Stimulated activated naive CD8-positive, alpha-beta T cell treated with anti-CD3 and anti-CD28 coated beads, Interleukin-15, Interleukin-2, amounts not matched to agents 100 ng/mL and 50 ng/mL, for 24 hours (primary cell): ENCODE measurements at regions not wholly inside any gene's neighbourhood (a gene's known extent, or its start where the extent isn't known, plus 50 kb on each side); places are given as distances from the start of the nearest gene placed in this dataset.
"Not testable (repeated sequence)": the region's sequence is repeated elsewhere in the genome, so short reads cannot be mapped to it uniquely, and the experiment has no call there.

Source experiments
- H3K27ac Mint-ChIP-seq: one replicate; pipeline ENCODE4 v1.8.0; 2021; ENCODE audit warnings: mild to moderate bottlenecking, mixed read lengths
- H3K27me3 Mint-ChIP-seq: one replicate; pipeline ENCODE4 v1.8.0; 2021; ENCODE audit warnings: mixed read lengths
- H3K36me3 Mint-ChIP-seq: one replicate; pipeline ENCODE4 v1.8.0; 2021; ENCODE audit warnings: low read depth, mixed read lengths
- H3K4me1 Mint-ChIP-seq: one replicate; pipeline ENCODE4 v1.8.0; 2021; ENCODE audit warnings: low read depth, mixed read lengths
- H3K4me3 Mint-ChIP-seq: one replicate; pipeline ENCODE4 v1.8.0; 2021; ENCODE audit warnings: mild to moderate bottlenecking, mixed read lengths
- H3K9me3 Mint-ChIP-seq: one replicate; pipeline ENCODE4 v1.8.0; 2021; ENCODE audit warnings: mixed read lengths

DNA sequence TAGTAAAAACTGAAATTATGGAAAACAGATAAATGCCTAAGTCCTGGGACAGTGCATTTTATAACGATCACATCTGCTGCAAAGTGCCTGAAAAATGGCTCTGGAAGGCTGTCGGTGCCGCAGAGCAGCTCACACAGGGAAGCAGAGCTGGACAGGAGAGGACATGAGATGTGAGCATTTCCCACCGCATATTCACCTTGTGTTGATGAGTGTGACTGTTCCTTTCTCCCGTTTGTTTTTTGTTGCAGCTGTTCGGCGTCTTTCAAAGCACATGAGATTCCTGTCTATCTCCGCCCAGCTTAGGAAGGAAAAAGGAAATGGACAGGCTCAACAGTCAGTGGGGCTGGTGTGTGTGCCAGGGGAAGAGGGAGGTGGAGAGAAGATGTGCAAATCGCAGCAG lies 164.9 kb upstream of the SEMA6A start:
- H3K36me3 Mint-ChIP-seq = no peaks in the 10 kb centered on the region
- H3K4me3 Mint-ChIP-seq = no peak overlapping the region
- H3K27me3 Mint-ChIP-seq = peaks cover 6% of the 10 kb centered on the region
- no peak overlapping the region for H3K27ac Mint-ChIP-seq
- peaks cover 12% of the 10 kb centered on the region for H3K9me3 Mint-ChIP-seq
- H3K4me1 Mint-ChIP-seq = no peaks in the 10 kb centered on the region

DNA sequence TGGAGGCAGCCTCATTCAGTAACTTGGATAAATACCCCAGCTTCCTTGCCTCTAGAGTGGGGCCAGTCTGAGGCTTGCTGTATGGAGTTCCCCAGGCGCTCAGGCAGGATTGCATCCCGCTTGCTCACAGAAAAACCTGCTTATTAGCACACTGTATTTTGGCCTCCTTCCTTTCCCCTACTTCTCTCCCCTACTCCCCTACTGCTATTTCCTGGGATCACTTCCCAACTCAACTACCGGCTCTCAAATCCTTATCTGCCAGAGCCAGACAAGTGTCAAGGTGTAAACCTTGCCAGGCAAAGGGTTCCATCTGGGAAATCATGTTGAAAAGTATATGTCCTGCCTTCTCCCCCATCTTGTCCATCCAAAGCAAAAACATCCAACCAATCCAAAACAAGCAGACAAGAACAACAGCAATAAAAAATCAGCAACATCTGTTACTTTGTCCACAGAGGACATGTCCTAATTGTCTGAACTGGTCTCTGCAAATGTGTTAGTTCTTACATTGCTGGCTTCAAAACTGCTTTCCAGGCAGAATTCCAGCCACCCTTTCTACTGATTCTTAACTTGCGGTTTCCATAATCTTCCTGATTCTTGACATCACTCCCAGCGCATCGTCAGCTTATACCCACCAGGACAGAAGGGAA lies 164.1 kb upstream of the SEMA6A start:
- Mint-ChIP-seq H3K4me1 (no peaks in the 10 kb centered on the region), H3K4me3 (no peak overlapping the region), H3K27me3 (peaks cover 6% of the 10 kb centered on the region), H3K27ac (no peak overlapping the region), H3K9me3 (peaks cover 4% of the 10 kb centered on the region), H3K36me3 (no peaks in the 10 kb centered on the region)

GRCh38 chr5:116738239-116738614 lies 163.6 kb upstream of the SEMA6A start:
- Mint-ChIP-seq H3K36me3 (no peaks in the 10 kb centered on the region), H3K9me3 (no peaks in the 10 kb centered on the region), H3K4me1 (no peaks in the 10 kb centered on the region), H3K27ac (no peak overlapping the region), H3K27me3 (peaks cover 6% of the 10 kb centered on the region), H3K4me3 (no peak overlapping the region)

DNA sequence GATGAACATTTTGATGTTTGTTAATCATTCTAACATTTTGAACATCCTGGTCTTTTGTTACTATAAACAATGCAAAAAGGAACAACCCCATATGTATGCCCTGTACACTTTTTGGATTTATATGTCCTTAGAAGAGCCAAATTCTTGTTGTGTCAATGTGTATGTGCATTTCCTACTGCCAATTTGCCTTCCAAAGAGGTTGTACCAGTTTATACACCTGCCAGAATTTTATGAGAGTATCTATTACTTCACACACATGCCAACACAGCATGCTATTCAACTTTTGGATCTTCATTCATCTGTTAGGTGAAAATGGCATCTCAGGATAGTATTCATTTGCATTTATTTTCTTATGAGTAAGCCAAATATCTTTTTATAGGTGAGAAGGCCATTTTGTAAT lies 162.0 kb upstream of the SEMA6A start:
- Mint-ChIP-seq H3K9me3 (no peaks in the 10 kb centered on the region), H3K27me3 (peaks cover 6% of the 10 kb centered on the region), H3K4me3 (no peak overlapping the region), H3K27ac (no peak overlapping the region), H3K36me3 (no peaks in the 10 kb centered on the region), H3K4me1 (no peaks in the 10 kb centered on the region)

DNA sequence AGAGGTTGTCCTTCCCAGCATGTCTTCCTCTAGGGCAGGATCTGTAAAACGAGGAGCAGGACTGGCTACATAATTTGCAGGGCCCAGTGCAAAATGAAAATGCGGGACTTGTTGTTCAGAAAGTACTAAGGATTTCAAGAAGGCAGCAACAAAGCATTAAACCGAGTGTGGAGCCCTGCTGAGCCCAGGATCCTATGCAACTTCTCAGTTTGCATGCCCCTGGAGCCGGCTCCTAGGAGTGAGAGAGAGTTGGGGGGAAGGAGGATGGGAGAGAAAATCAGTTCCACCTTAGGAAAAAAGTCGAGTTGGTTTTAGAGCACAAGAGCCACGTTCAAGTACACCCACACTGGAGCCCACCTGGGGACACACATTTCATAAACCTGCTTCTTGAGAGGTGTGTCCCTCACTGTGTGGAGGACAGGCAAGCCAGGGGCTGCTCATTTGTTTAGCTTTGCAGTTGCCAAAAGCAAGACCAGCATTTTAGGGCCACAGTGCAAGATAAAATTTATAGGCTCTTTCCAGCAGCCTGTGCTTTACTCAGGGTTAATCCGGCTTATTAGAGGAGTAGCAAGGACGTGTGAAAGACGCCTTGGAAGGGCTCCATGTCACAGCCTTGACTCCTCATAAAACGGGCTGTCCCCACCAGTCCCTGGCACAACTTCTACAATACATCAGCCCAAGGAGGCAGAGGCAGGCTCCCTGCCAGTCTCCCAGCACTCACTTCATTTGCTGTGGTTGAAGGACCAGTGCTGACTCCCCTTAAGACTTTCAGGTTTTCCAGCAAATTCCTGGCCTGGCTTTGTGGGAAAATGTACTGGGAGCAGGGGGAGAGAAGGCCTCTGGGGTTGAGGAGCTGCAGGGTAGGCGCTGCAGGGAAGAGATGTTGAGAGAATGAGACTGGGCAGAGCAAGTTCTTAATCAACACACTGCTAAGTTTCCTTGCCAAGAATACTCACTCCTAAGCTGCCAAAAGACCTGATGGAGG lies 159.7 kb upstream of the SEMA6A start:
- Mint-ChIP-seq H3K36me3 (no peaks in the 10 kb centered on the region), H3K4me1 (no peaks in the 10 kb centered on the region), H3K9me3 (no peaks in the 10 kb centered on the region), H3K27ac (no peak overlapping the region), H3K27me3 (peaks cover 6% of the 10 kb centered on the region), H3K4me3 (no peak overlapping the region)

DNA sequence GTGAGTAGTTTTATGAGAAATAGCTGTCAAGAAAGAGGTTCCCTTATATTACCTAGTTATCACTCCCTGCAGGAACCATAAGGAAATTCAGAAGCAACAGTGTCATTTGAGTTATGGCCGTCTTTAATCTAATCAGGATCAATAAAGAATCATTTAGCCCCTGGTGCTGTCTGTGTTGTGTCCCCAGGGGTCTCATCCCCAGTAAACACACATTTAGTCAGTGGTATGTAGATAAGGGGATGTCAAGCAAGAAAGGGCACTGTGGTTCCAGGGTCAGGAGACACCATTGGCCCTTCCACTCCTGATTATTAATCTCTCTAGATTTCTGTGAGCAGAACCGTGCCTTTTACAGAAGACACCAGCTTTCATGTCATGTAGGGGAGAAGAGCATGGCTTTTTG lies 158.0 kb upstream of the SEMA6A start:
- Mint-ChIP-seq H3K4me3 (no peak overlapping the region), H3K4me1 (no peaks in the 10 kb centered on the region), H3K27me3 (no peaks in the 10 kb centered on the region), H3K27ac (no peak overlapping the region), H3K36me3 (no peaks in the 10 kb centered on the region), H3K9me3 (no peaks in the 10 kb centered on the region)

GRCh38 chr5:116731432-116731831 lies 156.8 kb upstream of the SEMA6A start:
- H3K4me1 Mint-ChIP-seq = no peaks in the 10 kb centered on the region
- peaks cover 4% of the 10 kb centered on the region for H3K27me3 Mint-ChIP-seq
- H3K9me3 Mint-ChIP-seq = no peaks in the 10 kb centered on the region
- no peak overlapping the region for H3K4me3 Mint-ChIP-seq
- no peaks in the 10 kb centered on the region for H3K36me3 Mint-ChIP-seq
- no peak overlapping the region for H3K27ac Mint-ChIP-seq

DNA sequence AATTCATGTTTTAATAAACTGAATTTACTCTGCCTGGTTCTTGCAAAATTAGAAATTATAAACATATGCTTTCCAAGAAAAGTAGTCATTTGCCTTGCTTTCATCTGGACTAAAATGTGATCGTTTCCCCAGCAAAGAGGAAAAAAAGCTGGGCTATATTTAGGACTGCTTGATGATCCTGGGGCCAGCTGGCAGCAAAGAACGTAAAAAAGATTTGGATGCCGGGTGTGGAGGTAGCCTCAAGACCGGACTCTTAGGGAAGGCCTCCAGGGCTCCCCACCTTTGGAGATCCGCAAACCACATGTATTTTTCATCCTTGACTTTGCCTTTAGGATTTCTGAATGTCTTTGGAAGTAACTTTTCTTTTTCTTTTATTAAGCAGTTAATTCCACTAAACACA lies 156.1 kb upstream of the SEMA6A start:
- H3K4me1 Mint-ChIP-seq = no peaks in the 10 kb centered on the region
- peaks cover 4% of the 10 kb centered on the region for H3K27me3 Mint-ChIP-seq
- no peaks in the 10 kb centered on the region for H3K9me3 Mint-ChIP-seq
- no peaks in the 10 kb centered on the region for H3K36me3 Mint-ChIP-seq
- no peak overlapping the region for H3K27ac Mint-ChIP-seq
- H3K4me3 Mint-ChIP-seq = no peak overlapping the region

- no peaks in the 10 kb centered on the region for H3K36me3 Mint-ChIP-seq
- no peak overlapping the region for H3K4me3 Mint-ChIP-seq
- no peaks in the 10 kb centered on the region for H3K9me3 Mint-ChIP-seq
- H3K27me3 Mint-ChIP-seq = peaks cover 4% of the 10 kb centered on the region
- no peaks in the 10 kb centered on the region for H3K4me1 Mint-ChIP-seq
- H3K27ac Mint-ChIP-seq = no peak overlapping the region
These were observed 155.6 kb upstream of the SEMA6A start for GRCh38 chr5:116730185-116730584.

DNA sequence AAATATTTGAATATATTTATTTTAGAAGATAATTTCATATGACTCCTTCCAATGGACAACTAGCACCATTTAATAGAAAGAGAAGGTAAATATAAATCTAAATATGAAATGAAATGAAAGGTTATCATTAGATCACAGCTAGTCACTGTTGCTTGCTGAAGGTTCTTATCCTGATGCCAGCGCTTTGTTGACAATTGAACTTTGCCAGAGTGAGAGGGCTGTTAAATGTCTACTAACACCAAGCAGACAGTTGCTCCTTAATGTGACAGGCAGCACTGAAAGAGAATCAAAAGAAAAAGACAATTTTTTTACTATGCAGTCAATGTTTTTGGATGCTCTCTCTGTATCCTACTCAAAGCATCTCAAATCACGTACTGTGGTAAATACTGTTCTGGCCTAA lies 152.6 kb upstream of the SEMA6A start:
- peaks cover 4% of the 10 kb centered on the region for H3K27me3 Mint-ChIP-seq
- H3K4me3 Mint-ChIP-seq = no peak overlapping the region
- H3K27ac Mint-ChIP-seq = no peak overlapping the region
- H3K4me1 Mint-ChIP-seq = no peaks in the 10 kb centered on the region
- H3K36me3 Mint-ChIP-seq = no peaks in the 10 kb centered on the region
- H3K9me3 Mint-ChIP-seq = no peaks in the 10 kb centered on the region

DNA sequence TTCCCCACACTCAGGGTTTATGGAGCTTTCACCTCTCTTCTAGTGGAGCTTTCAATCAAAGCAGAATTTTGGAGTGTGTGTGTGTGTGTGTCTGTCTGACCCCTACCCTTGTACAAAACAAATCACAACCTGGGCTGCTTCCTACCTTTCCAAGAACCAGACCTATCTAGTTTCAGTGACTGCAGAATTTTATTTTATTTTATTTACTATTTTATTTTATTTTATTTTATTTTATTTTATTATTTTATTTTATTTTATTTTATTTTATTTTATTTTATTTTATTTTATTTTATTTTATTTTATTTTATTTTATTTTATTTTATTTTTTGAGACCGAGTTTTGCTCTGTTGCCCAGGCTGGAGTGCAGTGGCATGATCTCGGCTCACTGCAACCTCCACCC lies 151.6 kb upstream of the SEMA6A start:
- H3K27me3 Mint-ChIP-seq, H3K36me3 Mint-ChIP-seq, H3K9me3 Mint-ChIP-seq, H3K4me1 Mint-ChIP-seq, H3K27ac Mint-ChIP-seq, H3K4me3 Mint-ChIP-seq: not testable (repeated sequence)

GRCh38 chr5:116724971-116725370 lies 150.3 kb upstream of the SEMA6A start:
- Mint-ChIP-seq H3K36me3 (no peaks in the 10 kb centered on the region), H3K27me3 (peaks cover 4% of the 10 kb centered on the region), H3K4me1 (no peaks in the 10 kb centered on the region), H3K4me3 (no peak overlapping the region), H3K27ac (no peak overlapping the region), H3K9me3 (no peaks in the 10 kb centered on the region)

DNA sequence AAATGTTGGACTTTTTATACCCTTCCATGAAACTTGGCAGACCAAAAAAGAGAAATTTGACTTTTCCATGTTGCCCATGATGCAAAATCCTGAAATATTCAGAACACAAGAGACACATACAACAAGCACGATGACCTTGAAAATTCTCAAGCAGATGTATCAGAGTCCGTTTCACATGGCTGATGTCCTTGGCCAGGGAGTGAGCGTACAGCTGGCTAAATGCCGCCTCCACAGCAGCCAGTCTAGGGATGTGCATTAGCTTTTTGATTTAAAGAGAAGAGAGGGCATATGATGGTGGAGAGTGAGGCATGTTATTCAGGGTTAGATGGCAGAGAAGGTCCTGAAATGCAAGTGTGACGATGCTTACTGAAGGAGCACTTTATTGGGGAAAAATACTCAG lies 148.0 kb upstream of the SEMA6A start:
- Mint-ChIP-seq H3K9me3 (no peaks in the 10 kb centered on the region), H3K4me3 (no peak overlapping the region), H3K36me3 (no peaks in the 10 kb centered on the region), H3K27me3 (peaks cover 4% of the 10 kb centered on the region), H3K4me1 (no peaks in the 10 kb centered on the region), H3K27ac (no peak overlapping the region)

GRCh38 chr5:116719106-116719505 lies 144.5 kb upstream of the SEMA6A start:
- Mint-ChIP-seq H3K27ac (no peak overlapping the region), H3K4me1 (no peaks in the 10 kb centered on the region), H3K27me3 (peaks cover 4% of the 10 kb centered on the region), H3K9me3 (no peaks in the 10 kb centered on the region), H3K36me3 (no peaks in the 10 kb centered on the region), H3K4me3 (no peak overlapping the region)

- H3K4me3 Mint-ChIP-seq = no peak overlapping the region
- no peak overlapping the region for H3K27ac Mint-ChIP-seq
- no peaks in the 10 kb centered on the region for H3K36me3 Mint-ChIP-seq
- no peaks in the 10 kb centered on the region for H3K4me1 Mint-ChIP-seq
- H3K9me3 Mint-ChIP-seq = no peaks in the 10 kb centered on the region
- peaks cover 4% of the 10 kb centered on the region for H3K27me3 Mint-ChIP-seq
These were observed 143.7 kb upstream of the SEMA6A start for GRCh38 chr5:116718317-116718716.
